ENCODE measurements at regions not wholly inside any gene's neighbourhood (a gene's known extent, or its start where the extent isn't known, plus 50 kb on each side); places are given as distances from the start of the nearest gene placed in this dataset.

DNA sequence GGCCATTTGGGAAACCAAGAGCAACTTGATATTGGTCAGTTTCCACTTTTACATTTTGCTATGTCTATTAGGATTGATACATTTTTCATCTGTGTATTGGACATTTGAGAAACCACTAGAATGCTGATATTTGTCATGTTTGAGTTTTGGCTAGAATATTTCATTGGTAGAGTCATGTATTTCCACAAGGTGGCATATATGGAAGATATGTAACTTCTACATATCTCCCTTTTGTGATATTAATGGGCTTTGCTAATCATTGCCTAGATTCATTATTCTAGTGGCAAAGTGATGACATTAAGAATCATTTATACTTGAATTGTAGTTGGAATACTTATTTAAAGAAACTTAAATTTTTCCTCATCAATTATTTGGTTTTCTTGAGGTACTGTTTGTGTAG lies 692.9 kb upstream of the EDIL3 start:
- H3K27ac Mint-ChIP-seq, result no peak overlapping the region
- intact Hi-C loops (cut with micrococcal nuclease), result no loop called here
- H3K4me3 Mint-ChIP-seq (ENCODE audit: low read depth), result no peak overlapping the region
- no peaks in the 10 kb centered on the region for H3K27me3 Mint-ChIP-seq (ENCODE audit: low read depth)
- no peaks in the 10 kb centered on the region for H3K4me1 Mint-ChIP-seq (ENCODE audit: low read depth)
- DNase-seq (ENCODE audit: low spot score), result no peak
- peaks cover 3% of the 10 kb centered on the region for H3K9me3 Mint-ChIP-seq
- no peaks in the 10 kb centered on the region for H3K36me3 Mint-ChIP-seq (ENCODE audit: low read depth)

DNA sequence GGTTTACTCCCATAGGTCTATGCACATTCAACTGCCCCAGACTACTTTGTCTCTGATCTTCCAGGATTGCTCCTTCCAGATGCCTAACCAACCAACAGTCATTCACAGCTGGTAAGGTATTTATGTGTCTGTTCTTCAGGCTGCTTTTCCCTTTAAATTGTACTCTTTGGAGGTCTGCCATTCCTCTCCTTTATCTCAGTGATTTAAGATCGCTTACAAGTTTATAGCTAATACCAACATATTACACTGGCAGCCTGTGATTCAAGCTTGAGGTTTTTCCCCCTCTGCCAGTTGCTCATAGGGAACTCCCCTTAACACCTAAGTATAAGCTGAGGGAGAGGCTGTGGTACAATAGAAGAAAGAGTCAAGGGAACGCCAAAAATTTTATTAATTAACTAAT lies 711.7 kb upstream of the EDIL3 start:
- no peaks in the 10 kb centered on the region for H3K36me3 Mint-ChIP-seq (ENCODE audit: low read depth)
- H3K27ac Mint-ChIP-seq, result no peak overlapping the region
- H3K4me1 Mint-ChIP-seq (ENCODE audit: low read depth), result no peaks in the 10 kb centered on the region

DNA sequence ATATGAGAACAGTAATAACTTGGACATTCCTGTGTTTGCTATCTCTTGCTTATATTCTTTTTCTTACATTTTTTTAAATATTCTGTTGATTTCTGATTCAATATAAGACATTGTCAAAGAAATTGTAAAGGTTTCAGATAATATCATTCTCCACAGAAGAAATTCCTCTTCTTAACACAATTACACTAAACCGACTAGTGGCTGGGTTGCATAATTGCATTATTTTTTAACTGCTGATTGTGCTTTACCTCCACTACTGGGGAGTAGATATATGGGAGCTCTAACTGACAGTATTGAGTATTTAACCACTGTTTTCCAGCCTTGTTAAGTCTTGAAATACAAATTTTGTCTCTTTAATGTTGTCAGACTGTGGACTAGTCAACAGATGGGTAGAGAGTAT lies 723.8 kb upstream of the EDIL3 start:
- intact Hi-C loops (cut with micrococcal nuclease), result no loop called here
- Mint-ChIP-seq H3K9me3 (peaks cover 4% of the 10 kb centered on the region), H3K27me3 (ENCODE audit: low read depth) (no peaks in the 10 kb centered on the region), H3K36me3 (ENCODE audit: low read depth) (no peaks in the 10 kb centered on the region), H3K4me3 (ENCODE audit: low read depth) (no peak overlapping the region), H3K27ac (no peak overlapping the region), H3K4me1 (ENCODE audit: low read depth) (no peaks in the 10 kb centered on the region)
- DNase-seq (ENCODE audit: low spot score), result no peak

More for the DNA sequence above, 711.7 kb upstream of the EDIL3 start:
- Mint-ChIP-seq H3K9me3 (peaks cover 25% of the 10 kb centered on the region), H3K4me3 (ENCODE audit: low read depth) (no peak overlapping the region), H3K27me3 (ENCODE audit: low read depth) (no peaks in the 10 kb centered on the region)
- intact Hi-C loops (cut with micrococcal nuclease), result no loop called here
- no peak for DNase-seq (ENCODE audit: low spot score)

DNA sequence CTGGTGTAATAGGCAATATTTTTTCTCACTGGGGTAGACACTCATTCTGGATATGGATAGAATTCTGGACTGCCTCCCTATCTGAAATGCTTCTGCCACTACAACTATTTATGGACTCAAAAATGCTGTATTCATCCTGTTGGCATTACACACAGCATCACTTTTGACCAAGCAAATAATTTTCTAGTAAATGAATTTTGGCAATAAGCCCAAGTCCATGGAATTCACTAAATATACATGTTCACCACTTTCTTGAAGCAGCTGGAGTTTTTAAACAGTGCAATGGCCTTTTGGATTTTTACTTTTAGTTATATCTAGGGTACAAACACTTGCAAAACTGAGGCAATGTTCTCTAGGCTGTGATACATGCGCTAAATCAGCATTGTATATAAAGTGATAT lies 724.9 kb upstream of the EDIL3 start:
- Mint-ChIP-seq H3K27ac (no peak overlapping the region), H3K4me1 (ENCODE audit: low read depth) (no peaks in the 10 kb centered on the region)
- intact Hi-C loops (cut with micrococcal nuclease), result no loop called here

DNA sequence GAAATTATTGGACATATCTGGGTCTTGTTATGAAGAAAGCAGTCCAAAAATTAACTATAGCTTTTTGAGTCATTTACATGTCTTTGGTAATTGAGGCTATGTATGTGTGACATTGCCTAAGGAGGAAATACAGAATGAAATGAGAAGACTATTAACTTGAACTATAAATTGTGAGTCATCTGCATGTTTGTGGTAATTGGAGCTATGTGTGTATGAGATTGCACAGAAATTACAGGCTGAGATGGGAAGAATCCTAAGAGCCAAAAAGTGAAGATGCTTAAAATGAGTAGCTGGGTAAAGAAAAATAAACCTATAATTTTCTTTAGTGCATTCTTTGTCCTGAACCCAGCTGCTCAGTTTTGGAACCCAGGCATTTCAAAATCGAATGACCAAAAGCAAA lies 747.6 kb upstream of the EDIL3 start:
- Mint-ChIP-seq H3K27me3 (ENCODE audit: low read depth) (no peaks in the 10 kb centered on the region), H3K4me3 (ENCODE audit: low read depth) (no peak overlapping the region), H3K27ac (no peak overlapping the region), H3K36me3 (ENCODE audit: low read depth) (no peaks in the 10 kb centered on the region), H3K4me1 (ENCODE audit: low read depth) (no peaks in the 10 kb centered on the region), H3K9me3 (peaks cover 6% of the 10 kb centered on the region)
- DNase-seq (ENCODE audit: low spot score), result no peak
- intact Hi-C loops (cut with micrococcal nuclease), result no loop called here

More for the DNA sequence above, 724.9 kb upstream of the EDIL3 start:
- Mint-ChIP-seq H3K27me3 (ENCODE audit: low read depth) (no peaks in the 10 kb centered on the region), H3K4me3 (ENCODE audit: low read depth) (no peak overlapping the region), H3K36me3 (ENCODE audit: low read depth) (no peaks in the 10 kb centered on the region), H3K9me3 (peaks cover 4% of the 10 kb centered on the region)
- DNase-seq (ENCODE audit: low spot score), result no peak

DNA sequence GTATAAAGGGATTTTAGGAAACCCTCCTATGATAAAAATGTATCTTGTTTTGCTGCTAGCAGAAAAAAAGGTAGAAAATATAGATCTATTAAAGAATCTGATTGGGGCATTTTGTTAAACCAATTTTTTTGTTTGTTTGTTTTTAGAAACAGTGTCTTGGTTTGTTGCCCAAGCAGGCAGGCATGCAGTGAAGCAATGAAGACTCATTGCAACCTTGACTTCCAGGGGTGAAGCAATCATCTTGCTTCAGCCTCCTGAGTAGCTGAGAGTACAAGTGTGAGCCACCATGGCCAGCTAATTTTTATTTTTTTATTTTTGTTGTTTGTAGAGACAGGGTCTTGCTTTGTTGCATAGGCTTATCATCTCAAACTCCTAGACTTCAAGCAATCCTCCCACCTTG lies 755.8 kb upstream of the EDIL3 start:
- H3K36me3 Mint-ChIP-seq (ENCODE audit: low read depth), result no peaks in the 10 kb centered on the region
- intact Hi-C loops (cut with micrococcal nuclease), result no loop called here
- peaks cover 11% of the 10 kb centered on the region for H3K9me3 Mint-ChIP-seq
- DNase-seq (ENCODE audit: low spot score), result no peak
- H3K27me3 Mint-ChIP-seq (ENCODE audit: low read depth), result no peaks in the 10 kb centered on the region
- no peaks in the 10 kb centered on the region for H3K4me1 Mint-ChIP-seq (ENCODE audit: low read depth)
- H3K27ac Mint-ChIP-seq, result no peak overlapping the region
- H3K4me3 Mint-ChIP-seq (ENCODE audit: low read depth), result no peak overlapping the region

DNA sequence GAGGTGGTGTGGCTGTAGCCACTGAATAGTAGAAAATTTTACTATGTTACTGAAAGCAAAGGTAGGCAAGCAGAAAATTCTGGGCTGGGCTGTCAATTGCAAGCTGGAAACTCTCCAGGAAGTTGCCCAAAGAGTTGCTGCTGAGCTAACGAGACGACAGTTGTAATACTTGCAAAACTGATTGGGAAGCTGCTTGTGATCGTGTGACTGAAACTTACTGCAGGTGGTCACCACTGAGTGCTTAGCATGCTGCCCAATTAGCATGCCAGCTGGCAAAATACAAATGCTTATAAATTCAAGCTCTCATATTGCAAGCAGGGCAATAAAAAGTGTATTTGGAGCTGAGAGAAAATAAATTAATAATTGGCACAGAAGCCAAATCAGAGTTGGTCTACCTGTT lies 758.5 kb upstream of the EDIL3 start:
- Mint-ChIP-seq H3K9me3 (peaks cover 7% of the 10 kb centered on the region), H3K27me3 (ENCODE audit: low read depth) (no peaks in the 10 kb centered on the region), H3K27ac (no peak overlapping the region), H3K4me1 (ENCODE audit: low read depth) (no peaks in the 10 kb centered on the region), H3K36me3 (ENCODE audit: low read depth) (no peaks in the 10 kb centered on the region), H3K4me3 (ENCODE audit: low read depth) (no peak overlapping the region)
- DNase-seq (ENCODE audit: low spot score), result no peak
- intact Hi-C loops (cut with micrococcal nuclease), result no loop called here

DNA sequence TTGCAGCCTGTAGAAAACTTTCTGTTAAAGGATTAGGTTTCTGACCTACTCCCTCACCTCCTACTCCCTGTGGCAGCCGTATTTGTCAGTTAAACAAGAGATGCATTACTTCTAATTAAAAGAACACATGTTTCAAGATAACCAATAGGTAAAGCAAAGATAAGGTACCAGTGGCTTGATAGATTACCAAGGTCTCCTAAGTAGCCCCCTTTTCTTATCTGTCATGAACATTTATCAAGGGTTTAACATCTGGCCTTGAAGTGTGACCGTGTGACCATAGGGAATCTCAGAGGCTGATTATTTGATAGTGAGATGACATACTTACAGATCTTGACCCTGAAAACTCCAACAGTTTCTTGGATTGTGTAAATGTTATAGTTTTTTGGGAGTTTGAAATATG lies 764.0 kb upstream of the EDIL3 start:
- H3K9me3 Mint-ChIP-seq, result peaks cover 4% of the 10 kb centered on the region
- H3K27ac Mint-ChIP-seq, result no peak overlapping the region
- intact Hi-C loops (cut with micrococcal nuclease), result no loop called here
- no peaks in the 10 kb centered on the region for H3K36me3 Mint-ChIP-seq (ENCODE audit: low read depth)
- no peaks in the 10 kb centered on the region for H3K4me1 Mint-ChIP-seq (ENCODE audit: low read depth)
- H3K27me3 Mint-ChIP-seq (ENCODE audit: low read depth), result no peaks in the 10 kb centered on the region
- no peak for DNase-seq (ENCODE audit: low spot score)
- no peak overlapping the region for H3K4me3 Mint-ChIP-seq (ENCODE audit: low read depth)

DNA sequence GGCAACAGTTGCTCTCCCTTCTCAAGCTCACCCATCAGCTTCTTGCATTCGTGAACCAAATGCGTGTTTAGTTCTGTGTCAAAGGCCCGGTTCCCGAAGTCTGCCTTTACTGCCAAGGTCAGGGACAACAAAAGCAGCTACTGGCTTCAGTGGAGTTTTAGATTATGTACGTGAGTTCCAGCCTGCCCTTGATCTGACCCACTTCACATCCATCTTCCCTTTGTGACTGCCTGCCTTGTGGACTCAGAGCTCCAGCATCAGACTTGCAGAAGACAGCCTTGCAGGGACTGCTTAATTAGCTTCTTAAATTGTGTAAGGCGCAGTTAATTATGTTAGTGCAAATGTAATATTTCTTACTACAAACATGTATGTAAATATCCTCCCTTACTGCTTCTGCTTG lies 774.7 kb upstream of the EDIL3 start:
- no peaks in the 10 kb centered on the region for H3K36me3 Mint-ChIP-seq (ENCODE audit: low read depth)
- DNase-seq (ENCODE audit: low spot score), result no peak
- intact Hi-C loops (cut with micrococcal nuclease), result no loop called here
- no peaks in the 10 kb centered on the region for H3K4me1 Mint-ChIP-seq (ENCODE audit: low read depth)
- no peaks in the 10 kb centered on the region for H3K27me3 Mint-ChIP-seq (ENCODE audit: low read depth)
- H3K27ac Mint-ChIP-seq, result no peak overlapping the region
- H3K9me3 Mint-ChIP-seq, result no peaks in the 10 kb centered on the region
- no peak overlapping the region for H3K4me3 Mint-ChIP-seq (ENCODE audit: low read depth)

DNA sequence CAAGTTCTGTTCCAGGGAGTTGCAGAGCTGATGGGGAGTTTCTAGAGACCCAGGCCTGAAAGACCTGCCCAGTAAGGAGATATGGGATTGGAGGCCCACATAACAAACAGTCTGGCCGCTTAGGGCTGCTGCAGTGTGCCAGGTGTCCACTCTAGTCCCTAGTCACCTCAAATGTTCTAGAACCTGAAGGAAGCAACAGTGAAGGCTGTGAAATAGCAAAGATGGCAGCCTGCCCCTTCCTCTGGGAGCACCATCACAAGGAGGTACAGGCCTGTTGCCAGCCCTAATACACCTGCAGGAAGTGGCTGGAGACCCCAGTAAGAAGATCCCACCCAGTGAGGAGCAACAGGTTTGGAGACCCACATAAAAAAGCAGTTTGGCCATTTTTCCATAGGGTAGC lies 783.8 kb upstream of the EDIL3 start:
- no peak overlapping the region for H3K27ac Mint-ChIP-seq
- intact Hi-C loops (cut with micrococcal nuclease), result no loop called here

DNA sequence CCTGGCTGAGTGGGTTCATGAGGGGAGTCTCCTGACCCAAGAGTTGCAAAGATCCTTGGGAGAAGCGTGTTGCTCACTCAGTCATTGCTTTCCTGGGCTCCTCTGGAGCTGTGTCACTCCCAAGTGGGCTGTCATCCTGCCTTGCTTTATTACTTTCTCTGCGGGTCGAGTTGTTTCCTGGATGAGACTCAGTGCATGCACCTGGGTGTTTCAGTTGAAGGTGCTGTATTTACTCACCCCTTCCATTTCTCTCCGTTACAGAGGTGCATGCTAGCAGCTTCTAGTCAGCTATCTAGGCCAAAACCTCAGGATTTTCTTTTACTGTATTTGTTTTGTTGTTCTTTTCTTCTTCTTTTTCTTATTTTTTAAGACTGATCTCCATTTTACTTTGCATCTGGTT lies 785.5 kb upstream of the EDIL3 start:
- Mint-ChIP-seq H3K4me3 (ENCODE audit: low read depth) (no peak overlapping the region), H3K27ac (no peak overlapping the region), H3K36me3 (ENCODE audit: low read depth) (no peaks in the 10 kb centered on the region), H3K9me3 (peaks cover 14% of the 10 kb centered on the region), H3K4me1 (ENCODE audit: low read depth) (no peaks in the 10 kb centered on the region), H3K27me3 (ENCODE audit: low read depth) (no peaks in the 10 kb centered on the region)
- DNase-seq (ENCODE audit: low spot score), result no peak
- intact Hi-C loops (cut with micrococcal nuclease), result no loop called here

More for the DNA sequence above, 783.8 kb upstream of the EDIL3 start:
- no peak overlapping the region for H3K4me3 Mint-ChIP-seq (ENCODE audit: low read depth)
- peaks cover 15% of the 10 kb centered on the region for H3K9me3 Mint-ChIP-seq
- DNase-seq (ENCODE audit: low spot score), result no peak
- H3K27me3 Mint-ChIP-seq (ENCODE audit: low read depth), result no peaks in the 10 kb centered on the region
- no peaks in the 10 kb centered on the region for H3K36me3 Mint-ChIP-seq (ENCODE audit: low read depth)
- H3K4me1 Mint-ChIP-seq (ENCODE audit: low read depth), result no peaks in the 10 kb centered on the region

DNA sequence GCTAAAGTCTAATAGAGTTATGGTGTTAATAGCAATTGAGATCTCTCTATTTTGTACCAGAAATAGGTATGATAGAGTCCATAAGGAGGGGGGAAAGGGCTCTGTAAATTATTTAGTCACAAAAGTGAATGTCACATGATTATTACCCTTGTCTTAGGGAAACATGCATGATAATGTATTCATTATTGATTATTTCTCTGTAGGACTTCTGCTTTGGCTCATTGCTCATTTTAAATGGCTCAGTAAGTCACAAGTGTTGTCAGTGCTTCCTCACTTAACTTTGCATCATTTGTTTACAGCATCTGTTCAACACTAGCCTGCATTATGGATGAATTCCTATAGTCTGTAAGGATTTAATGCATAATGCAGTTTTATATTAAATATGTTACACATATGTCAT lies 788.8 kb upstream of the EDIL3 start:
- no peak overlapping the region for H3K4me3 Mint-ChIP-seq (ENCODE audit: low read depth)
- H3K27ac Mint-ChIP-seq, result no peak overlapping the region
- H3K27me3 Mint-ChIP-seq (ENCODE audit: low read depth), result no peaks in the 10 kb centered on the region
- no peaks in the 10 kb centered on the region for H3K36me3 Mint-ChIP-seq (ENCODE audit: low read depth)
- H3K9me3 Mint-ChIP-seq, result no peaks in the 10 kb centered on the region
- intact Hi-C loops (cut with micrococcal nuclease), result no loop called here
- no peaks in the 10 kb centered on the region for H3K4me1 Mint-ChIP-seq (ENCODE audit: low read depth)
- no peak for DNase-seq (ENCODE audit: low spot score)

DNA sequence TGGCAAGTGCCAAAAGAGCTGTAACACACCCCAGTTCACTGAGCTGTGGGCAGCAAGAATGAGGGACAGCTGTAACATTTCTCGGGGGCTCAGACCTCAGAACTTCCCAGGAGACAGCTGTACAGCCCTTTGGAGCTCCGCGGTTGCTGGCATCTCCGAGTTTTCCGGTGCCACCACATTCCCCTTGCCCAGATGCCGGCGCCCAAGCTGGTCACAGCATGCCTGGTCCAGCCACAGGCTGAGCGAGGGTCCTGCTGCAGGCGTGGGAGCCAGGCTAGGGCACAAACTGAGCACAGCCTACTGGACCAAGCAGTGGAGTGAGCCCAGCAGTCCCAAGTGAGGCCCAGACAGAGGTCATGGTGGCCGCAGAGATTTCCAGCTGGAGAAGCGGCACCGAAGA lies 797.7 kb upstream of the EDIL3 start:
- Mint-ChIP-seq H3K9me3 (peaks cover 6% of the 10 kb centered on the region), H3K4me1 (ENCODE audit: low read depth) (no peaks in the 10 kb centered on the region), H3K4me3 (ENCODE audit: low read depth) (no peak overlapping the region), H3K27me3 (ENCODE audit: low read depth) (no peaks in the 10 kb centered on the region), H3K36me3 (ENCODE audit: low read depth) (no peaks in the 10 kb centered on the region), H3K27ac (no peak overlapping the region)
- intact Hi-C loops (cut with micrococcal nuclease), result no loop called here
- no peak for DNase-seq (ENCODE audit: low spot score)

DNA sequence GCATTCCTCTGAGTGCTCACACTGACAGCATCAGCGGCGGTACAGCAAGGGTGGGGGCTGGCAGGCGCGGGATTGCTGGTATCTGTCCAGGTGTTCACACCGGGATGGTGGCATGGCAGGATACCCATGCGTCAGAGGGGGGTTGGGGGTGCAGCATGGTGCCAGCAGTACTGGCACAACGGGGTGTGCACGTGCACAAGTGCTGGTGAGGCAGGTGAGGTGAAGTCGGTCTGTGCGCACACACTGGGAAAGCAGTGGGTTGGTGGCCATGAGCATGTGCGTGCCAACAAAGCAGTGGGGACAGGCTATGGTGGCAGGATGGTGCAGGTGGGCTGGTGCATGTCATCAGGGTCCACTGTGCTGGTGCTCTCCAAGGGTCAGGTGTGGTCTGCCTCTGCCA lies 819.6 kb upstream of the EDIL3 start:
- Mint-ChIP-seq H3K27ac (no peak overlapping the region), H3K36me3 (ENCODE audit: low read depth) (no peaks in the 10 kb centered on the region), H3K4me3 (ENCODE audit: low read depth) (no peak overlapping the region), H3K27me3 (ENCODE audit: low read depth) (no peaks in the 10 kb centered on the region), H3K4me1 (ENCODE audit: low read depth) (no peaks in the 10 kb centered on the region), H3K9me3 (peaks cover 5% of the 10 kb centered on the region)
- no peak for DNase-seq (ENCODE audit: low spot score)
- intact Hi-C loops (cut with micrococcal nuclease), result no loop called here

All from activated T-helper 2 cell treated with anti-CD3 and anti-CD28 coated beads, Interferon-gamma antibody, Interleukin-2, Interleukin-4, amounts not matched to agents 10 μg/mL and 5 μg/mL and 100 μg/mL, durations not matched to agents 14 hours and 24 hours and 36 hours (primary cell).